ENCODE measurements at regions not wholly inside any gene's neighbourhood (a gene's known extent, or its start where the extent isn't known, plus 50 kb on each side); places are given as distances from the start of the nearest gene placed in this dataset.
A peak's percentile ranks its signal among the peaks of the same experiment; 100 is the strongest.

DNA sequence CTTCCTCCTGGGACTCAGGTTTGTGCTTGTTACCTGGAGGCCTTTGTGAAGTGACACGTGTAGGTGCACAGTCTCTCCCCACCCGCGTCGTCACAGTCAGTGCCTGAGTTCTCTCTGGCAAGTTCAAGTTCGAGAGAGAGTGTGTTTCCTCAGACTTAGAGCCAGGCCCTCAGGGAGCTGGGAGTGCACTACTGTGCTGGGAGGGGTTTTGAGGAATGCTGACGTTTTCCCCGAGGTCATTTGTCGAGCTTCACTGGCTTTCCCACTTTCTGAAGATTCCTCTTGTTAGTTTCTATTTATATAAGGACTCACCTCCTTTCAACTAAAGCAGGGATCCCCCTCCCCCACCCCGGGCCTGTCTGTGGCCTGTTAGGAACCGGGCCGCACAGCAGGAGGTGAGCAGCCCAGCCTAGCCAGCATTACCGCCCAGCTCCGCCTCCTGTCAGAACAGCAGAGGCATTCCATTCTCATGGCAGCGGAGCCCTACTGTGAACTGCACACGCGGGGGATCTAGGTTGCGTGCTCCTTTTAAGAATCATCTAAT is 209.2 kb downstream of the DIRAS2 start:
- peak in 2 of 10 donors; percentile 45 to 73 for DNase-seq
- intact Hi-C loops (cut with DNase I) = no loop called here

DNA sequence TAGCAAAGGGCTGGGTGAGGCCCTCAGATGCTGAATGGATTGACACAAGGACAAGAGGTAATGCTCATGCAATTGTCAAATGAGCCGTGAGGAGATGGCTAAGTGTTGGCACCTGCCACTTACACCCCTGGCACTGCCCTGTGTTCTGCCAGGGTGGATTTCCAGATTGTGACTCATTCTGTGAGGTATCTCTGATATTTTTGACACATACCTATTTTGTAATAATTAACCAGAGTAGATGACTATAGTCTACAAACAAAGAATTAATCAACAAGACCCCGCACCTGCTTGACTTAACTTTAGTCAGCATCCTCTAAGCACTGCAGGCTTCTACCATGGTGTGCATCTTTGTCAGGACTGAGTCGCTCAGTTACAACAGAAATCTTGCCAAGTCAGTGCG is 200.8 kb downstream of the DIRAS2 start:
- intact Hi-C loops (cut with DNase I) = no loop called here
- DNase-seq = no peak

DNA sequence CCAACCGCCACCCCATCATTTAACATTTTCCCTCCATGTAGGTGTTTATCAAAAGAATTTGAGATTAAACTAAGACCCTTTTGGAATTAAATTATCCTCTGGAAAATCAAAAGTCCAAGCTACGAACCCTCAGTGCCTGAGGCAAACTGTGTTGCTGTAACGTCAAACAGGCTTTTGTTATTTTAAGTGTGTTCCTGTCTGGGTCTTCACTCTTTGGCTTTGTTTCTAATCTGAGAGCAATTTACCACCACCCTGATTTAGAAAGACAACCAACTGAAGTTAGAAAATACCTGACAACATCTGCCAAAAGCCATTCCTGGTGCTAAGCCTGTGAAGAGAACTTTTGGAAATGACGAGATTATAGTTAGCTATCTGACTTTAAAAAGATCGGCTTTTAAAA is 199.9 kb downstream of the DIRAS2 start:
- no peak for DNase-seq
- intact Hi-C loops (cut with DNase I) = no loop called here

DNA sequence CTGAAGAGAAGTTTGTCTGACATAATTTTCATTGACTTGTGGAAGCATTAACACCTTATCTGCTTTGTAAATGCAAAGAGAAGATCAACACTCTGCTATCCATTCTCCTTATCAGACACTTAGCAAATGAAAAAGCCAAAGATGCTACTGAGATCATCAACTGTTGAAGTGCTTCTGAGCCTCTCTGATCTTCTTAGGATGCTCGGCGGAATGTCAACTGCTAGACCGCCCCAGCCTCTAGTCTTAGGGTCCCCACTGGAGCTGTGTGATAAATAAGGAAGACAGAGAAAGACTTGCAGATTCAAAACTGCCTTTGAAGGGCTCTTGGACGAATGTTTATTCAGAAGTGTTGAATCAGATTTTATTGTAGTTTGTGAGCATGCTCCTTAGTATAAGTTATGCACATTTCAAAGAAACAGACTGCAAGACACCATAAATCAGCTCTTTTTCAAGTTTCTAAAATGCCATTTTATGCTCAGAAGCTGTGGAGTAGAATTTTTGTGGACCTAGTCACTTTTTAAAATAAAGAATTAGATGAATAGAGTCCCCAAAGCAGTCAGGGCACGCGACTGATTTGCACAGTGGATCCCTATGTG is 197.9 kb downstream of the DIRAS2 start:
- intact Hi-C loops (cut with DNase I) = no loop called here
- no peak for DNase-seq

DNA sequence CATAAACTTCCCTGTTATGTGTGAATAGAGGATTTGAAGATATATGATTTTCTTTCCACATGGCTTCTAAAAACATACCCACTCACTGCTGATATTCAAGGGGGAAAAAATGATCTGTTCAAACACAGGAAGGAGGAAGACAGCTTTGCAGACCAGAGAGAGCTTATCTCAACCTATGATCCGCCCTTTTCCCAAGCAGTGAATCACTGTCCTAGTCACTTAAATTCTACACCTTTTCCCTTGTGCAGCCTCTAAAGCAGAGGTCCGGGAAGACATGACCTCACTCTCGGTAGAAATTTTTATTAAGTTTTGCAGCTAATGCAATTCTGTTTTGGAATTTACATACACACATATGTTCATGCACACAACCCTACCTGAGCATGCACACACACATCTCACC is 197.2 kb downstream of the DIRAS2 start:
- DNase-seq = no peak
- intact Hi-C loops (cut with DNase I) = no loop called here

DNA sequence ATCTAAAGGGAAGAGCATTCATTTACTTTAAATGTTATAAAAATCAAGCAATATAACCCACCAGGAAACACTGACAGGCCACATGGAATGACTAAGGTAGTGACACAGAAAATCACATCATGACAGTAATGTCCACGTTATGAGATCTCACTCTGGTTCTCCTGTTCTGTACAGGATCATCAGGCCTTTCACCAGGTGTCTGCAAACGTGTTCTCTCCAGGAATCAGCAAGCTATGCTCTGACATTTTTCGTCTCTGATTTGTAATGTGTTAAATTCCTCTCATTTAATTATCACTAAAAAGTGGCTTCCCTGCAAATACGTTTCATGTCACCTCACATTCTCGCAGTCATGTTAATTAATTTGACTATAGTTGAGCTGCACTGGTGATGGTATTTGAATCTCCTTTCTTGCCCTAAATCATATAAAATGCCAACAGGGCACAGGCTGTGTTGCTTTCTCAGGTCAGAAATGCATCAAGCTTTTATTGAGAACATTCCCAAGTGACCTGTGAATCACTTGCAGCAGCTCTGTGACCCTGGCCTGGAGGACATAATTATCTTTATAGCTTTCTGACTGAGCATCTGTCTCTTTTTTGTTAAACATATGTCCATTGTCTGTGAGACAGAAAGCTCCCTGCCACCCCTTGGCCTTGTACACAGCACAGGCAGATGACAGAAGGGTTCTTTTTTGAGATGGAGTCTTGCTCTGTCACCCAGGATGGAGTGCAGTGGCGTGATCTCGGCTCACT is 196.2 kb downstream of the DIRAS2 start:
- no peak for DNase-seq
- intact Hi-C loops (cut with DNase I) = no loop called here

DNA sequence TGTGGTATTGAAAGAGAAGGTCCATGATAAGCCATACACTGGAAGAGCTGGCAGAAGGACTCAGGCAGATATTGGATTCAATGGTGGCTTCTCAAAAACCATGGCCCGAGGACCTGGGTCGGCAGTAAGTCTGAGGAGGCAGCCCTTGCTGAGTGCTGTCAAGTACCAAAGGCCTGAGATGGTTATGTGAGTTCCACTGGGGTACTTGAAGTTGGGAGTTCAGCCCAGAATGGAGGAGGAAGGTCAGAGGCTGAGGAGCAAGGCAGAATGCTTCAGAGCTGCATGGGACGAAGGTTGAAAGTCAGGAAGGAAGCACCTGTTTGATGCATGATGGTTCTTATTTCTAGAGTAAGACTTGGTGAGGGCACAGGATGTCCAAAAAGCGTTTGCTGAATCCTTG is 194.9 kb downstream of the DIRAS2 start:
- DNase-seq = no peak
- intact Hi-C loops (cut with DNase I) = no loop called here

DNA sequence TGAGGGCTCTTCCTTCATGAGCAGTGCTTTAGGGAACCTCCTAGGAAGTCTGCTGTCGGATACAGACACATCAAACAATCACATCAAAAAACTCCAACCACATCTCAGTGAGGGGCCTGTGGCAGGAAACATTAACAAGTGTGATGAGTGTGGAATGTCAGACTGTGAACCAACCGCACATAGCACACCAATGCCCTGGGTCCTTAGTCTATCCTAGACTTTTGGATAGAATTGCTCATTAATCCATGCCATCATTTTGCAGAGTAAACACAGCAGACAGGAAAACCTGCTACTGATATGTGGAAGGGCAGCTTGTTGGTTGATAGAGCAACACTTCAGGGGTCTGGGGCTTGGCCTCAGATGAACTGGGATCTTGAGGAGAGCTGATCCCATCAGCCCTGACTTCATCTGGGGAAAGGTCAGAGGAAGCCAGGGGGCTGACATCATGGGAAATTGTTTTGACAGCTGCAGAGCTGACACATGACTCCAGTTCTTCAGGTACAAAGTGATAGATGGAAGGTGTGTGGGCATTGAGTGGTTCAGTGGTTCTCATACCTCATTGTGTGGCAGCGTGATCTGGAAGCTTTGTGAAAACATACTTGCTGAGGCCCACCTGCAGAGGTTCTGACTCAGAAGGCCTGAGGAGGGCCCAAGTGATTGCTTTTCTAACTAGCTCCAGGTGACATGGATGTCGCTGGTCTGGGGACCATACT is 193.3 kb downstream of the DIRAS2 start:
- no peak for DNase-seq
- intact Hi-C loops (cut with DNase I) = no loop called here

DNA sequence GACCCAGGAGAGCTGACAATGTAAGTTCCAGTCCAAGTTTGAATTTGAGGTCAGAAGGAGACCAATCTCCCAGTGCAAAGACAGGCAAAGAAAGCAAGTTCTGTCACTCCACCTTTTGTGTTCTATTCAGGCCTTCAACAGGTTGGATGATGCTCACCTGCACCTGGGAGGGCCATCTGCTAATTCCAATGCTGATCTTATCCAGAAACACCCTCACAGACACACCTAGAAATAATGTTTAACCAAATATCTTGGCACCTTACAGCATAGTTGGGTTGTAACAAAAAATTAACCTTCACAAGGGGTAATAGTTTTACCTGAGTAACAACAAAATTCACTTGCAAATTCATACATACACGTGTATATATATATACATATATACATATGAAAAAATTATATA is 190.8 kb downstream of the DIRAS2 start:
- DNase-seq = no peak
- intact Hi-C loops (cut with DNase I) = no loop called here

DNA sequence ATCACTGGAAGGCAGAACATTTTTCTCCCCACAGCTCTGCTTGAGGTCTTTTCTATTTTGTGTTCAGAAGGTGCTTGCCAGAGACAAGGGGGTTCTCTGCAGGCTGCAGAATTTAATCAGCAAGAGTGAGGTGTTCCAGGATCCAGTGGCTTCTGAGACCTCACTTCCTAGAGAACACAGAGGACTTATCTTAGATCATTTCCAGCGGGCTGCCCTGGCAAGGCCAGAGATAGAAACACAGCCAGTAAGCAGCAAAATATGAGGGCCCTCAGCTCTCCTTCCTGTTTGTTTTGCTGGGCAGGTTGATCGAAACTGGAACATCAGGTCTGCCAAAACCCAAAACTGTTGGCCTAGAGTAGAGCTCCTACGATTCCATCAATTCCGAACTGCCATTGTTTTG is 187.3 kb downstream of the DIRAS2 start:
- DNase-seq = no peak
- intact Hi-C loops (cut with DNase I) = no loop called here

DNA sequence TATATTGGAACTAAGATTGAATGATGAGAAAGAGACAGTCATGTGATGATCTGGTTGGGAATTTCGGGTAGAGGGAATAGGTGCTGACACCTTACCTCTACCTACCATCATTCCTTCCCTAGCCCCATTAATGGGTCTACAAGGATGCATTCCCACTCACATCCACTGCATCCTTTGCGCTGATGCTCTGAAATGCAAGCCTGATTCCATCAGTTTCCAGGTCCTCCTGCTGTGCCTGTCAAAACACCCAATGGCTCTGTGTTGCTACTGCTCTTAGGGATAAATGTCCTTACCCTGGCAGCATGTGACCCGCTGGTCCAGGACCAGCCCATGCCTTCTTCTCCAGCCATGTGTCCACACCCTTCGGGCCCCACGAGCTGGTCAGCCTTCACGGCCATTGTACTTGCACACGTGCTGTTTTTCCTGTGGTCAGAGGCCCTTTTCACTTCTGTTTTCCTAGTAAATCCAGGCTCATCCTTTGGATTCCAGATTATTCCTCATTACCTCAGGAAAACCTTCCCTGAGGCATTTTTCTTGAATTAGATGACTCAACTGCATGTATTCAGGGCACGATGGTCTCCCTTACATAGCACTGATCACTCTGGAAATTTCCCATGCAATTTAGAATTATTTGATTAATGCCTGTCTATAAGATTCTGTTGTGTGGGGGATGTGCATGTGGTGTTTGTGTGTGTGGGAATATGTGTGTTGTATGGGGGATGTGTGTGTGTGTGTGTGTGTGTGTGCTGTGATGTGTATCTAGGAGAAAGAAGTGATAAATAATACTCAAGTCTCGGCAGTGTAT is 185.0 kb downstream of the DIRAS2 start:
- intact Hi-C loops (cut with DNase I) = no loop called here
- no peak for DNase-seq

DNA sequence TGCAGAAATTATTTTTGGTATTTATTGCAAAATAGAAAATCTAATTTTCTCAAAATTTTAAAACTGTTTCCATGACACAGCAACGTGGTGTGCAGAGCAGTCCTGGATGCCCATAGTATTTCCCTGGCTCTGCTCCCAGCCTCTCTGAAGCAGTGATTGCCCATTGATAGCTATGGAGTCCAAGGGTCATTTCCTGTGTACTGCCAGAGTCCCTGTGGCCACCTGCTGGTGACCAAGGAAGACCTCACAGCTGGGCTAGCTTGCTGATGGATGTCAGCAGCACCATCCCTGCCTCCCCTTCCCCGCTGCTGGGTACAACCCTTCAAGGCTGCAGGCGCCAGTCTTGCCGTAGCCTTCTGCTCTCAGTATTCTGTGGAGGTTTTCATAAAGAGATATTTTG is 184.1 kb downstream of the DIRAS2 start:
- intact Hi-C loops (cut with DNase I) = no loop called here
- DNase-seq = no peak

DNA sequence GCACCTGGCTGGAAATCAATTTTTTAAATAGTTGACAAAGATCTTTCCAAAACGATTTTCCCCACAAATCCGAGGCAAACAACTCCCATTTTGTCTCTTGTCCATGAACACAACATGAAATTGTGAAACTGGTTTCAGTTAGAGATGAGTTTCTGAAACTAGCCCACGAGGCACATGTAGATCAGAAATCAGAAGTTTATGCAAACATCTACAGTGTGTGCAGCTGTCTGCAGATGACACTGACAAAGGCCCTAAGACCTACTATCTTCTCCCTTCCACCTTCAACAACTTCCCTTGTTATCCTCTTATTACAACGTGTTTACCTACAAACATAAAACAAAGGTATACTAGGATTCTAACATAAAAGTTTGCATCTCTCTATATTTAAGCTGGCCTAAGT is 183.3 kb downstream of the DIRAS2 start:
- DNase-seq = no peak
- intact Hi-C loops (cut with DNase I) = no loop called here

DNA sequence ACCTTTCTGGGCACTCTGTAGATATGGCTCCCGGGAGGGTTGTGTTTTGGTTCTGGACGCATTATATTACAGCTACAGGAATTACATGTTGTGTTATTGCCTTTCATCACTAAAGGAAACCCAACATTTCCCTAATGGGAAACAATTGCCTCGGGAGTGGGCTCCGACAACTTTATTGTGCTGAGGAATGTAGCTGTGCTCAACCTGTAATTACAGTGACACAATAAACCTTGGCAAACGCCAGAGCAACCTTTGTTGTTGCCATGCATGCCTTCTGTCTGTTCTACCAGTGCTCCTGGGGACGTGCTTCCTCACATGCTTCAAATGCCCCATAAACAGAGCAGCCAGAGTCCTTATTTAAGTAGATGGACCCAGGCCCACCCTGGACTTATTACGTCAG is 182.4 kb downstream of the DIRAS2 start:
- intact Hi-C loops (cut with DNase I) = no loop called here
- DNase-seq = no peak

DNA sequence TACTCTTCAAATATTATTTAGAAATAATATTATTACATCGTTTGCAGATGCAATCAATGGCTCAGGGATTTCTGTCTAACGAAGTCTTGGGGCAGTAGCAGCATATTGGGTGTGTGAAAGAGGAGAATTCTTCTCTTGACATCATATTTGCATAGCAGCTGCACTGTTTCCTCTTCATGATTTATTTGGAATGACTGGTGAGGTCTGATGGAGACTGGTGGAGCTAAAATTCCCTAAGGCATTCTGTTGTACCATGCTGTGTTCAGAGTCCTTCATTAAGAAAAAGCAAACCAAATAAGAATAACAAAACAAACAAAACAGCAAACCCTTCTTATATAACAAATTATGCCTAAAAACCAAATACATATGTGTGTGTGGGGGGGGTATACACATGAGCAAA is 177.6 kb downstream of the DIRAS2 start:
- DNase-seq = no peak
- intact Hi-C loops (cut with DNase I) = no loop called here

DNA sequence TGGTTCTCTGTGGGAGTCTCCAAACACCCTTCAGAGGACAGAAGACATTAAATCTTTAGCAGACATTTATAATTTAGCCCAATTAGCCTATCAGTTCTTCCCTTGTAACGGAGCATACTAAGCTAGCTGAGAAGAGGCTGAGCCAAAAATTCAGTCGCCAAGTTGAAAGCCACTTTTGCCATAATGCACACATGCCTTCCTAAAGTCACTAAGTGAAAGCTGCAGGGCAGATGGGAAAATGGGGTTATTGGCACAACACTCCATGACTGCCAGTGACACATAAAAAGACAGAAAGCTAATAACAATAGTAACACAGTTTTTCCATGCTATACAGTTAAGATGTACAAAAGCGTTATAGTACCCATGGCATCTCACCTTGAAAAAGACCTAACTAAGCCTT is 176.2 kb downstream of the DIRAS2 start:
- intact Hi-C loops (cut with DNase I) = no loop called here
- no peak for DNase-seq

DNA sequence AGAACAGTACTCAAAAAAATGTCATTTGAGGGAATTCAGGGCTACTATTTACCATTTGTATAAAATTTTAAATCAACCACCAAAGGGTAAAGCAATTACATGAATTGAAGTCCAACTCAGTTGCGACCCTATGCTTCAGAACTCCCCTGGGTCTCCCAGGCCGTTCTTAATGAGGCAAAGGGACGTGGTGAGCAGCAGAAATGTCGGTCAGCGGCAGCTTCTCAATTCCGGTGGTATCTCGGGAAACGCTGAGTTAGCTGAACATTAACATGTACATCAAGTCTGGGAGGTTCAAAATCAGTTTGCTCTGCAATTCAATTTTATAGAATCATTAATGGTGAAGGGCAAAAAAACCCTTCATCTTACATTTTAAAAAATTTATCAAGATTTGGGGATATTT is 173.2 kb downstream of the DIRAS2 start:
- intact Hi-C loops (cut with DNase I) = no loop called here
- DNase-seq = no peak

DNA sequence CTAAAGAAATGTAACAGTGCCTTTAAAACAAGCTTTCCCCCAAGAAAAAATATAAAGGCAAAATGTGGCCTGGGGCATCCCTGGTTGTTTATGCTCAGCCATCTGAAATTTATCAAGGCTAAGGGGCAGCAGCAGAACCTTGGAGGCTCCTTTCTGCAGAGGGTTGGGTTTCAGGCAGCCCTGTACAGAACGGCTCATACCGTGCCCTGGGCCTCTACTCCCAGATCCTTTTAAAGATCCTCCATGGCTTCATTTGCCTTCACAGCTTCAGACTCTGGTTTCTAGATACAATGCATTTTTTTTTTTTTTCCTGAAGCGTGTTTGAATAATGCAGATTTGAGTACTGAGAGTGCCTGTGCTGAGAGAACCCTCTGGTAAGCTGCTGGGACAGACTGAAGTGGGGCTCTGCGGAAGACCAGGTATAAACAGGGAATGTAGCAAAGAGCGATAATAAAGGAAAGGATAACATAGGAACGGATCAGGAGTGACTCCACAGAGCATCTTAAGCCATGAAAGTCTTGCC is 172.7 kb downstream of the DIRAS2 start:
- intact Hi-C loops (cut with DNase I) = no loop called here
- DNase-seq = no peak

DNA sequence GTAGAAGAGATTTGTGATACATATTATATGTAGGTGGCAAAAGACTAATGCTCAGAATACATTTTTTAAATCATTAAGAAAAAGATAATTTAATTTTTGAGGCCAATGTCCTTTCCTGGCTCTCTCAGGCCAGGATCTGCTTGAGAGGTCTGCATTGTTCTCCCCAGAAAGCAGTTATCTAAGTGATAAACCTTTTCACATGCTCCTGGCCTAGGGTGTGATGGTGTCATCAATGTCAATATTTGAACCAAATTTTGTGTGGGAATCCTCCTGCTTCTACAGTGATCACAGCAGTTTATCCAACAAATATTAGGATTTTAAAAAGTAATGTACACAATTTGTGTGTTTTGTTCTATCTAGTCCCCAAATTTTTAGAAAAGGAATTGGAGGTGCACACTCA is 166.6 kb downstream of the DIRAS2 start:
- no peak for DNase-seq
- intact Hi-C loops (cut with DNase I) = no loop called here

DNA sequence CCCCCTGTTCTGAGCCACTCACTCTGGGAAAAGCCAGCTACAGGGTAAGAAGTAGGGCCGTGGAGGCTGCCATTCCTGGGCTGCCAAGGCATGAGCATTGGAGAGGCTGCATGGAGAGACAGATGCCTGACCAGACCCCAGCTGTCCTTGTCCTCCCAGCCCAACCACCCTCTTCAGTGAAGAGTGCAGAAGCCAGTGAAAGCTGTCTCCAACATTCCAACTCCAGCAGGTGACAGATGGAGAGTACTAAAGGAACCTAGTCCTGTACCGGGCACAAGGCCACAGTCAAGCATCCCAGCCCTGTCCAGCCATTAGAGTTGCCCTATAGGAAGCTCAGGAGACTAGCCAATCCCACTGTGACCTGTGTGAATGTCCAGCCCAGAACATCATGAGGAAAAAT is 165.1 kb downstream of the DIRAS2 start:
- no peak for DNase-seq
- intact Hi-C loops (cut with DNase I) = no loop called here

DNA sequence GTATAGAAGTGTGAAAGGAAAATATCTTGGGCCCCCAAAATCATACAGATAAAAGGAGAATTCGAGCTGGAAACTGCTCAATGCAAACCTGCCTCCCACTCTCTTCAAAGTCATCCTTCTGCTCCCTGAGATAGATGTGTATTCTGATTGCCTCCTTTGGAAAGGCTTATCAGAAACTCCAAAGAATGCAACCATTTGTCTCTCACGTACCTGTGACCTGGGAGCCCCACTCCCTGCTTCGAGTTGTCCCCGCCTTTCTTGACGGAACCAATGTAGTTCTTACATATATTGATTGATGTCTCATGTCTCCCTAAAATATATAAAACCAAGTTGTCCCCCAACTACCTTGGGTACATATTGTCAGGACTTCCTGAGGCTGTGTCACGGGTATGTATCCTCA is 163.8 kb downstream of the DIRAS2 start:
- DNase-seq = no peak
- intact Hi-C loops (cut with DNase I) = no loop called here
